GM23338 (cell line): ENCODE measurements at regions not wholly inside any gene's neighbourhood (a gene's known extent, or its start where the extent isn't known, plus 50 kb on each side); places are given as distances from the start of the nearest gene placed in this dataset.

ENCODE experiments used
- ATAC-seq: fragments of 200-7000 bp; cut with Tn5 transposase; 3 replicates; pipeline ENCODE4 v1.9.1; 2020
- DNase-seq: peaks from one replicate; pipeline ENCODE4 v3.0.0-alpha.2; 2015; ENCODE audit warnings: low spot score
- H2AFZ ChIP-seq: fragments of 200-600 bp; sonication (generic); 2 replicates; pipeline ENCODE4 v1.8.0; 2016; ENCODE audit warnings: antibody characterized with exemption, mild to moderate bottlenecking, moderate library complexity
- H3F3A ChIP-seq: fragments of 200-600 bp; sonication (generic); replicated peaks from 2 replicates; pipeline ENCODE4 v1.8.0; 2017; ENCODE audit warnings: antibody characterized with exemption, mixed run types, low read depth
- H3K27ac ChIP-seq: fragments of 200-600 bp; sonication (generic); 2 replicates; pipeline ENCODE4 v1.6.1; 2016; ENCODE audit warnings: low read depth
- H3K27me3 ChIP-seq: fragments of 200-600 bp; sonication (generic); 2 replicates; pipeline ENCODE4 v1.8.0; 2016; ENCODE audit warnings: mild to moderate bottlenecking, mixed run types, moderate library complexity; ENCODE audit not compliant: insufficient read depth
- H3K36me3 ChIP-seq: fragments of 200-600 bp; sonication (generic); 2 replicates; pipeline ENCODE4 v1.8.0; 2016; ENCODE audit warnings: mild to moderate bottlenecking; ENCODE audit not compliant: insufficient read depth
- H3K4me1 ChIP-seq: fragments of 200-600 bp; sonication (generic); 2 replicates; pipeline ENCODE4 v1.8.0; 2016; ENCODE audit warnings: mild to moderate bottlenecking, moderate library complexity; ENCODE audit not compliant: insufficient read depth
- H3K4me2 ChIP-seq: fragments of 200-600 bp; sonication (generic); 2 replicates; pipeline ENCODE4 v1.7.1; 2017; ENCODE audit warnings: mixed run types
- H3K4me3 ChIP-seq: fragments of 200-600 bp; sonication (generic); 2 replicates; pipeline ENCODE4 v1.6.1; 2016; ENCODE audit warnings: mixed run types
- H3K79me2 ChIP-seq: fragments of 200-600 bp; sonication (generic); replicated peaks from 2 replicates; pipeline ENCODE4 v1.8.0; 2017; ENCODE audit warnings: mild to moderate bottlenecking; ENCODE audit not compliant: insufficient read depth
- H3K9me2 ChIP-seq: fragments of 200-600 bp; sonication (generic); 2 replicates; pipeline ENCODE4 v1.8.0; 2017; ENCODE audit not compliant: insufficient read depth
- H4K20me1 ChIP-seq: fragments of 200-600 bp; sonication (generic); replicated peaks from 2 replicates; pipeline ENCODE4 v1.8.0; 2017; ENCODE audit warnings: mild to moderate bottlenecking; ENCODE audit not compliant: insufficient read depth
- H3K27ac Mint-ChIP-seq: 2 replicates; pipeline ENCODE4 v1.8.0; 2020; ENCODE audit warnings: inconsistent platforms, mild to moderate bottlenecking, moderate library complexity, mixed read lengths
- H3K27me3 Mint-ChIP-seq: 3 replicates; pipeline ENCODE4 v1.8.0; 2022; ENCODE audit warnings: low read depth, mild to moderate bottlenecking, moderate library complexity, mixed read lengths, inconsistent platforms; ENCODE audit not compliant: insufficient read depth, poor library complexity
- H3K36me3 Mint-ChIP-seq: 3 replicates; pipeline ENCODE4 v1.8.0; 2021; ENCODE audit warnings: low read depth, mild to moderate bottlenecking, inconsistent platforms, moderate library complexity, mixed read lengths
- H3K4me1 Mint-ChIP-seq: 3 replicates; pipeline ENCODE4 v1.8.0; 2020; ENCODE audit warnings: mild to moderate bottlenecking, inconsistent platforms, mixed read lengths
- H3K4me3 Mint-ChIP-seq: 3 replicates; pipeline ENCODE4 v1.8.0; 2021; ENCODE audit warnings: moderate library complexity, mild to moderate bottlenecking, inconsistent platforms, mixed read lengths
- H3K9me3 Mint-ChIP-seq: 3 replicates; pipeline ENCODE4 v1.8.0; 2020; ENCODE audit warnings: moderate library complexity, mild to moderate bottlenecking, inconsistent platforms, mixed read lengths
- CREB1 ChIP-seq: fragments of 250-450 bp; sonication (Bioruptor Pico); IDR thresholded peaks from 2 replicates; pipeline ENCODE4 v1.5.0; 2020; ENCODE audit warnings: low read depth, mild to moderate bottlenecking, moderate library complexity
- ETS1 ChIP-seq: IDR thresholded peaks from 2 replicates; pipeline ENCODE4 v1.6.1; 2016; ENCODE audit warnings: antibody characterized with exemption
- EZH2 ChIP-seq: fragments of 200-600 bp; sonication (generic); IDR thresholded peaks from one replicate; pipeline ENCODE4 v1.8.0; 2017; ENCODE audit warnings: antibody characterized with exemption, mild to moderate bottlenecking, low read depth; ENCODE audit not compliant: unreplicated experiment
- EZH2phosphoT487 ChIP-seq: fragments of 200-600 bp; sonication (generic); IDR thresholded peaks from one replicate; pipeline ENCODE4 v1.8.1; 2018; ENCODE audit warnings: antibody characterized with exemption; ENCODE audit not compliant: unreplicated experiment
- JUNB ChIP-seq: IDR thresholded peaks from one replicate; pipeline ENCODE4 v1.6.1; 2016; ENCODE audit warnings: antibody characterized with exemption; ENCODE audit not compliant: unreplicated experiment
- NANOG ChIP-seq: IDR thresholded peaks from 2 replicates; pipeline ENCODE4 v1.6.1; 2016; ENCODE audit warnings: antibody characterized with exemption, borderline replicate concordance
- POLR2AphosphoS5 ChIP-seq: IDR thresholded peaks from 2 replicates; pipeline ENCODE4 v1.6.1; 2016; ENCODE audit warnings: antibody characterized with exemption, low read depth
- STAT1 ChIP-seq: IDR thresholded peaks from one replicate; pipeline ENCODE4 v1.6.1; 2016; ENCODE audit warnings: antibody characterized with exemption; ENCODE audit not compliant: unreplicated experiment
- ZNF114 ChIP-seq: fragments of 250-450 bp; sonication (Bioruptor Pico); IDR thresholded peaks from 2 replicates; pipeline ENCODE4 v1.5.0; 2020; ENCODE audit warnings: mild to moderate bottlenecking, moderate library complexity
- ZNF331 ChIP-seq: fragments of 250-450 bp; sonication (Bioruptor Pico); IDR thresholded peaks from 2 replicates; pipeline ENCODE4 v1.5.0; 2020; ENCODE audit warnings: low read depth, mild to moderate bottlenecking, moderate library complexity
- TF ChIP-seq, protein P1 (sequence below): fragments of 250-450 bp; sonication (Bioruptor Pico); IDR thresholded peaks from 2 replicates; pipeline ENCODE4 v1.5.0; 2020; ENCODE audit warnings: mild to moderate bottlenecking, moderate library complexity
- TF ChIP-seq, protein P2 (sequence below), 2 experiments: fragments of 200-600 bp in 1 of 2; sonication (generic) in 1 of 2; conservative IDR thresholded peaks; 2 replicates each; pipeline versions ENCODE4 v1.5.1 to v1.6.1; 2016 to 2017; ENCODE audit warnings: antibody characterized with exemption in 2 of 2, low read depth in 2 of 2, mild to moderate bottlenecking in 2 of 2, moderate library complexity in 1 of 2
- TF ChIP-seq, protein P3 (sequence below): IDR thresholded peaks from one replicate; pipeline ENCODE4 v1.6.1; 2018; ENCODE audit warnings: antibody characterized with exemption; ENCODE audit not compliant: unreplicated experiment

- no peaks in the 10 kb centered on the region for H3K79me2 ChIP-seq
- no peak overlapping the region for H3K27ac ChIP-seq
- no peaks in the 10 kb centered on the region for H3K27me3 Mint-ChIP-seq
- H3K4me3 Mint-ChIP-seq: no peak overlapping the region
- H3K4me3 ChIP-seq: no peak overlapping the region
- H4K20me1 ChIP-seq: no peaks in the 10 kb centered on the region
- no peaks in the 10 kb centered on the region for H3F3A ChIP-seq
- no peaks in the 10 kb centered on the region for H3K9me2 ChIP-seq
- peaks cover 8% of the 10 kb centered on the region for H3K4me1 ChIP-seq
- DNase-seq (no peak), ATAC-seq (peak; percentile 68)
- H3K9me3 Mint-ChIP-seq: peaks cover 7% of the 10 kb centered on the region; the same call in 2 of the 3 replicates
- H3K27me3 ChIP-seq: no peaks in the 10 kb centered on the region
- peaks cover 20% of the 10 kb centered on the region for H3K4me1 Mint-ChIP-seq
- H3K36me3 Mint-ChIP-seq: no peaks in the 10 kb centered on the region
- H2AFZ ChIP-seq: peak overlapping the region; percentile 38
- TF ChIP-seq ETS1: no peak
- no peak for TF ChIP-seq ZNF331 (CRISPR knock-in tag)
- no peak for TF ChIP-seq POLR2AphosphoS5
- TF ChIP-seq, protein P1, sequence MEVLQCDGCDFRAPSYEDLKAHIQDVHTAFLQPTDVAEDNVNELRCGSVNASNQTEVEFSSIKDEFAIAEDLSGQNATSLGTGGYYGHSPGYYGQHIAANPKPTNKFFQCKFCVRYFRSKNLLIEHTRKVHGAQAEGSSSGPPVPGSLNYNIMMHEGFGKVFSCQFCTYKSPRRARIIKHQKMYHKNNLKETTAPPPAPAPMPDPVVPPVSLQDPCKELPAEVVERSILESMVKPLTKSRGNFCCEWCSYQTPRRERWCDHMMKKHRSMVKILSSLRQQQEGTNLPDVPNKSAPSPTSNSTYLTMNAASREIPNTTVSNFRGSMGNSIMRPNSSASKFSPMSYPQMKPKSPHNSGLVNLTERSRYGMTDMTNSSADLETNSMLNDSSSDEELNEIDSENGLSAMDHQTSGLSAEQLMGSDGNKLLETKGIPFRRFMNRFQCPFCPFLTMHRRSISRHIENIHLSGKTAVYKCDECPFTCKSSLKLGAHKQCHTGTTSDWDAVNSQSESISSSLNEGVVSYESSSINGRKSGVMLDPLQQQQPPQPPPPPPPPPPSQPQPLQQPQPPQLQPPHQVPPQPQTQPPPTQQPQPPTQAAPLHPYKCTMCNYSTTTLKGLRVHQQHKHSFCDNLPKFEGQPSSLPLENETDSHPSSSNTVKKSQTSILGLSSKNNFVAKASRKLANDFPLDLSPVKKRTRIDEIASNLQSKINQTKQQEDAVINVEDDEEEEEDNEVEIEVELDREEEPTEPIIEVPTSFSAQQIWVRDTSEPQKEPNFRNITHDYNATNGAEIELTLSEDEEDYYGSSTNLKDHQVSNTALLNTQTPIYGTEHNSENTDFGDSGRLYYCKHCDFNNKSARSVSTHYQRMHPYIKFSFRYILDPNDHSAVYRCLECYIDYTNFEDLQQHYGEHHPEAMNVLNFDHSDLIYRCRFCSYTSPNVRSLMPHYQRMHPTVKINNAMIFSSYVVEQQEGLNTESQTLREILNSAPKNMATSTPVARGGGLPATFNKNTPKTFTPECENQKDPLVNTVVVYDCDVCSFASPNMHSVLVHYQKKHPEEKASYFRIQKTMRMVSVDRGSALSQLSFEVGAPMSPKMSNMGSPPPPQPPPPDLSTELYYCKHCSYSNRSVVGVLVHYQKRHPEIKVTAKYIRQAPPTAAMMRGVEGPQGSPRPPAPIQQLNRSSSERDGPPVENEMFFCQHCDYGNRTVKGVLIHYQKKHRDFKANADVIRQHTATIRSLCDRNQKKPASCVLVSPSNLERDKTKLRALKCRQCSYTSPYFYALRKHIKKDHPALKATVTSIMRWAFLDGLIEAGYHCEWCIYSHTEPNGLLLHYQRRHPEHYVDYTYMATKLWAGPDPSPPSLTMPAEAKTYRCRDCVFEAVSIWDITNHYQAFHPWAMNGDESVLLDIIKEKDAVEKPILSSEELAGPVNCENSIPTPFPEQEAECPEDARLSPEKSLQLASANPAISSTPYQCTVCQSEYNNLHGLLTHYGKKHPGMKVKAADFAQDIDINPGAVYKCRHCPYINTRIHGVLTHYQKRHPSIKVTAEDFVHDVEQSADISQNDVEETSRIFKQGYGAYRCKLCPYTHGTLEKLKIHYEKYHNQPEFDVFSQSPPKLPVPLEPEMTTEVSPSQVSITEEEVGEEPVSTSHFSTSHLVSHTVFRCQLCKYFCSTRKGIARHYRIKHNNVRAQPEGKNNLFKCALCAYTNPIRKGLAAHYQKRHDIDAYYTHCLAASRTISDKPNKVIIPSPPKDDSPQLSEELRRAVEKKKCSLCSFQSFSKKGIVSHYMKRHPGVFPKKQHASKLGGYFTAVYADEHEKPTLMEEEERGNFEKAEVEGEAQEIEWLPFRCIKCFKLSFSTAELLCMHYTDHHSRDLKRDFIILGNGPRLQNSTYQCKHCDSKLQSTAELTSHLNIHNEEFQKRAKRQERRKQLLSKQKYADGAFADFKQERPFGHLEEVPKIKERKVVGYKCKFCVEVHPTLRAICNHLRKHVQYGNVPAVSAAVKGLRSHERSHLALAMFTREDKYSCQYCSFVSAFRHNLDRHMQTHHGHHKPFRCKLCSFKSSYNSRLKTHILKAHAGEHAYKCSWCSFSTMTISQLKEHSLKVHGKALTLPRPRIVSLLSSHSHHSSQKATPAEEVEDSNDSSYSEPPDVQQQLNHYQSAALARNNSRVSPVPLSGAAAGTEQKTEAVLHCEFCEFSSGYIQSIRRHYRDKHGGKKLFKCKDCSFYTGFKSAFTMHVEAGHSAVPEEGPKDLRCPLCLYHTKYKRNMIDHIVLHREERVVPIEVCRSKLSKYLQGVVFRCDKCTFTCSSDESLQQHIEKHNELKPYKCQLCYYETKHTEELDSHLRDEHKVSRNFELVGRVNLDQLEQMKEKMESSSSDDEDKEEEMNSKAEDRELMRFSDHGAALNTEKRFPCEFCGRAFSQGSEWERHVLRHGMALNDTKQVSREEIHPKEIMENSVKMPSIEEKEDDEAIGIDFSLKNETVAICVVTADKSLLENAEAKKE: no peak
- TF ChIP-seq EZH2phosphoT487: no peak
- no peak for TF ChIP-seq NANOG
- TF ChIP-seq JUNB: no peak
- no peak for TF ChIP-seq EZH2
- no peak for TF ChIP-seq ZNF114 (CRISPR knock-in tag)
- TF ChIP-seq STAT1: no peak
- TF ChIP-seq CREB1: no peak
- TF ChIP-seq, protein P2, sequence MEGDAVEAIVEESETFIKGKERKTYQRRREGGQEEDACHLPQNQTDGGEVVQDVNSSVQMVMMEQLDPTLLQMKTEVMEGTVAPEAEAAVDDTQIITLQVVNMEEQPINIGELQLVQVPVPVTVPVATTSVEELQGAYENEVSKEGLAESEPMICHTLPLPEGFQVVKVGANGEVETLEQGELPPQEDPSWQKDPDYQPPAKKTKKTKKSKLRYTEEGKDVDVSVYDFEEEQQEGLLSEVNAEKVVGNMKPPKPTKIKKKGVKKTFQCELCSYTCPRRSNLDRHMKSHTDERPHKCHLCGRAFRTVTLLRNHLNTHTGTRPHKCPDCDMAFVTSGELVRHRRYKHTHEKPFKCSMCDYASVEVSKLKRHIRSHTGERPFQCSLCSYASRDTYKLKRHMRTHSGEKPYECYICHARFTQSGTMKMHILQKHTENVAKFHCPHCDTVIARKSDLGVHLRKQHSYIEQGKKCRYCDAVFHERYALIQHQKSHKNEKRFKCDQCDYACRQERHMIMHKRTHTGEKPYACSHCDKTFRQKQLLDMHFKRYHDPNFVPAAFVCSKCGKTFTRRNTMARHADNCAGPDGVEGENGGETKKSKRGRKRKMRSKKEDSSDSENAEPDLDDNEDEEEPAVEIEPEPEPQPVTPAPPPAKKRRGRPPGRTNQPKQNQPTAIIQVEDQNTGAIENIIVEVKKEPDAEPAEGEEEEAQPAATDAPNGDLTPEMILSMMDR (conservative IDR thresholded peaks at IDR 0.05; ENCODE audit: low read depth in 2 of 2): no peak
- TF ChIP-seq, protein P3, sequence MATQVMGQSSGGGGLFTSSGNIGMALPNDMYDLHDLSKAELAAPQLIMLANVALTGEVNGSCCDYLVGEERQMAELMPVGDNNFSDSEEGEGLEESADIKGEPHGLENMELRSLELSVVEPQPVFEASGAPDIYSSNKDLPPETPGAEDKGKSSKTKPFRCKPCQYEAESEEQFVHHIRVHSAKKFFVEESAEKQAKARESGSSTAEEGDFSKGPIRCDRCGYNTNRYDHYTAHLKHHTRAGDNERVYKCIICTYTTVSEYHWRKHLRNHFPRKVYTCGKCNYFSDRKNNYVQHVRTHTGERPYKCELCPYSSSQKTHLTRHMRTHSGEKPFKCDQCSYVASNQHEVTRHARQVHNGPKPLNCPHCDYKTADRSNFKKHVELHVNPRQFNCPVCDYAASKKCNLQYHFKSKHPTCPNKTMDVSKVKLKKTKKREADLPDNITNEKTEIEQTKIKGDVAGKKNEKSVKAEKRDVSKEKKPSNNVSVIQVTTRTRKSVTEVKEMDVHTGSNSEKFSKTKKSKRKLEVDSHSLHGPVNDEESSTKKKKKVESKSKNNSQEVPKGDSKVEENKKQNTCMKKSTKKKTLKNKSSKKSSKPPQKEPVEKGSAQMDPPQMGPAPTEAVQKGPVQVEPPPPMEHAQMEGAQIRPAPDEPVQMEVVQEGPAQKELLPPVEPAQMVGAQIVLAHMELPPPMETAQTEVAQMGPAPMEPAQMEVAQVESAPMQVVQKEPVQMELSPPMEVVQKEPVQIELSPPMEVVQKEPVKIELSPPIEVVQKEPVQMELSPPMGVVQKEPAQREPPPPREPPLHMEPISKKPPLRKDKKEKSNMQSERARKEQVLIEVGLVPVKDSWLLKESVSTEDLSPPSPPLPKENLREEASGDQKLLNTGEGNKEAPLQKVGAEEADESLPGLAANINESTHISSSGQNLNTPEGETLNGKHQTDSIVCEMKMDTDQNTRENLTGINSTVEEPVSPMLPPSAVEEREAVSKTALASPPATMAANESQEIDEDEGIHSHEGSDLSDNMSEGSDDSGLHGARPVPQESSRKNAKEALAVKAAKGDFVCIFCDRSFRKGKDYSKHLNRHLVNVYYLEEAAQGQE: no peak
- H3K36me3 ChIP-seq: no peaks in the 10 kb centered on the region
- H3K27ac Mint-ChIP-seq: no peak overlapping the region
- 0 out of 2 replicates have a peak overlapping the region, but pooled peaks have one; percentile 14 for H3K4me2 ChIP-seq
These were observed 325.4 kb upstream of the NPVF start for GRCh38 chr7:25553580-25554291.
